Activated CD4-positive, alpha-beta T cell treated with anti-CD3 and anti-CD28 coated beads, Interleukin-10, Interleukin-2, amounts not matched to agents 100 ng/mL and 50 ng/mL, durations not matched to agents 16 hours and 8 hours (primary cell): ENCODE measurements at regions not wholly inside any gene's neighbourhood (a gene's known extent, or its start where the extent isn't known, plus 50 kb on each side); places are given as distances from the start of the nearest gene placed in this dataset.
"Not testable (repeated sequence)": the region's sequence is repeated elsewhere in the genome, so short reads cannot be mapped to it uniquely, and the experiment has no call there.

Experiments
- DNase-seq: peaks from one replicate; pipeline ENCODE4 v3.0.0-alpha.2; 2020

DNA sequence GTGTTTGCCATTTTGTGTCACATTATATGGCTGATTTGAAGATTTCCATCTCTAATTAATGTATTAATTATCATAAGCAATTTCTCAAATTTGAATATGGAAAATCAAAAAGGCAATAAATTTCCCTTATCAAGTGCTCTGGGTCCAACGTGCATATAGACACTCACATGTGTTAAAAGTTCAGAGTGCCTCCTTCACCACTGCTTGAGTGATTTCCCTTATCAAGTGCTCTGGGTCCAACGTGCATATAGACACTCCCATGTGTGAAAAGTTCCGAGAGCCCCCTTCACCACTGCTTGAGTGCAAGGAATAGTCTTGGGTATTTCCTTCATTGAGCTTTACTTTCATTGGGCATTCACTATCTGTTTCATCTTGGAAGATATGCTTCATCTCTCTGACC, 421.0 kb upstream of the ZNF717 start:
- no peak for DNase-seq

DNA sequence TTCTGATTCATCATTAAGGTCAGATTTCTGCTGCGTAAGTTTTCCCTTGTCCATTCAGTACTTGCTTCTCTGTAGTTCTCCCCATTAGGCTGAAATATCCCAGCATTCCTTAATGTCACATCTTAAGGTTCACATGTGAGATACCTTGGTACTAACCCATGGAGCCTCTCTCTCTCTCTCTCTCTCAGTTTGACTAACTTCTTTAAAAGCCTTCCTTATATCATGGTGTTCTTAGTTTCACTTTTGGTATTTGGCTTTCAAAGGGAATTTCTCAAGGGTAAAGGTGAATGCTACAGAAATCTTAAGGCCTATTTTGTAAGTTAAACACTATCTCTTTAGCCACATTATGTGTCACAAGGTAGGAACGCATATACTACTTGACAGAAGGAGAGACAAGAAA, 427.3 kb upstream of the ZNF717 start:
- no peak for DNase-seq

DNA sequence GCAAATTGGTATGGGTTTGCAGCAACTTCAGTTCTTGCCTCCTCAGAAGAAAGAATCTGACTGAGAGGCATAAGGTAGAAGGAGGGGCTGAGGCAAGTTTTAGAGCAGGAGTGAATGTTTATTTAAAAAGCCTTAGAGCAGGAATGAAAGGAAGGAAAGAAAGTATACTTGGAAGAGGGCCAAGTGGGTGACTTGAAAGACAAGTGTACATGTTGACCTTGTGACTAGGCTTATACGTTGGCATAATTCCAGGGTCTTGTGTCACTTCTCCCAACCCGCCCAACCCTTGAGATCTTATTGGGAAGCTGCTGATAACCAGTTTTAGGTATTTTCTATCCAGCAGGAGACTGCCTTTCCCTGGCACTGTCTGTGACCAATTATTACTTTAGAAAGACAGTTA, 436.9 kb upstream of the ZNF717 start:
- DNase-seq, result no peak

DNA sequence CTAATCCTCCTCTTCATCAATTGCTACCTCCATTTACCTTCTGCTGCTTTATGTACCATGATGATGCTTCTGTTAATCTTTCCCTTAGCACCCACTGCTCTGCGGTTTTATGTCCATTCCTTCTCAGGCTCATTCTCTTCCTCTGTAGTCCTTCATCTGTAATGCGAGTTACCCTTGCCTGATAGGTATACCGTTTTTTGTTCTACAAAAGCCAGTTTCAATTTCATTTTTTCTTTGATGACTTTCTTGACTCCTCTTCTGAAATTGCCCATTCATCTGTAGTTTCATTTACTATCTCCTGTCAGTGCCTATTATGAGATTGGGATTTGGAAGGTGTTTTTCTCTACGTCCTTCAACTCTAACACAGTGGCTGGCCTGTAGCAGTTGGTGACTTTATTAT, 445.9 kb upstream of the ZNF717 start:
- DNase-seq, result no peak

DNA sequence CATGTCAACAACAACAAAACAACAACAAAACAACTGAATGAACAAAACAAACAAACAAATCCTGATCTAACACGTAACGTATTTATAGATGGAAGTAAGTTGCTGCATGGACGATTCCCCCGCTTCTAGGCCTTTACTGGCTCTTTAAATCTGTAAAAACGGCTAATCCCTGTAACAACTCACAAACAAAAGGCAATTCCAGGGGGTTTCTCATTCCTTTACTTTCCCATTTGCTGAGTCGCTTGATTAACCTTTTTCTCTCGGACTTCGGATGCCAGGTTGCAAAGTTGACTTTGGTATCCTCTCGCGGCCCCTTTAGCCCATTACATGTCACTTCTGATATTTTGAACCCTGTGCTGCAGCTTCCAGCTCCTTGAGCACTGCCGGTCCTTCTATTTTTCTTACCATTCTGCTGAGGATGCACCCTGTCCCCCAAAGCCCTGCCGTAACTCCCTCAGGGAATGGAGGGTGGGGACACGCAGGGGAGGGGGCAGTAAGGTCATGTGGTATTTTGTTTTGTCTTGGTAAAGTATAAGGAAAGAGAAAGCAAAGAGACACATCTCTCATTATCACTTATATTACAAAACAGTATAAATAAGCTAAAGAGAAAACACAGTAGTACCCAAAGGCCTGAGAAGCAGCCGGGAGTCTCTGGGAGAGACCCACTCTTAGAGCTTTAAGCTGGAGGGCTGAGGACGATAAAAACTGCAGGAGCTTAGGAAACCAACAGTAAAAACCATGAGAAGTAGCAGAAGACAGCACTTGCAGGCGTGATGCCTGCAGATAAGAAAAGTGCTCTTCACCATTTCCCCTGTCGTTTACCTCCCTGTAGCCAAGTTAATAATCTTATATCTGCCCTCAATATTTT, 457.8 kb upstream of the ZNF717 start:
- DNase-seq, result no peak

DNA sequence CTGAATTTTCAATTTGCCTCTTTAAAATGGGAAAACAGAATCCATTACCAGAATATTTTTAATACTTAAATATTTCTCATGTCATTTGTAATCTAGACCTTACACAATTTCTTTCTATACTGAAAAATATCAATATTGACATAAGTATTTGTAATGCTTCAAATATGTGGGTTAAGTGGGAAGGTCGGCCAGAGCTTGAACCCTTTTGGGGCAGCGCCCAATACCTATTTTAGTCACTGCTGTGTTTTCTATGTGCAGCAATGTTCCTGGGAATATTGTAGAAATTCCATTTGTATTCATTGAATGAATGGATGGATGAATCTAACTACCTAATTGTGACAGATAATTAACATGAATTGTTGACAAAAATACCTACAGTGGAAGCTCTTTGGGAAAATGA, 459.7 kb upstream of the ZNF717 start:
- DNase-seq, result no peak

DNA sequence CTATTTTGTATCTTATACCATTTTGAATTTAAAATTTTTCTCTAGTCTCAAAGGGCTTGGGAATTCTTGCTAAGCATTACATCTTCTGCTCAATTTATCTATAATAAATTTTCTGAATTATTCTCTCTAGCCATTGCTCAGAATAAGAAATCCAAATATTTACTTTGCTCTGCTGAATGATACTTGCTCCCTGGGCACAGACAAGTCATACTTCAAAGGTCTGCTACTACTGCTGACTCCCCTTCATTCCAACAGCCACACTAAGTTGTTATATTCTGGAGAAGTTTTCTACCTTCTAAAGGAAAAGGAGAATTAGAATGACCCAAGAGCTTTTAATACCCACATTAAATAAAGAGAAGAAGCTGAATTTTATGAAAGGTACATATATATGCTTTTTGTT, 460.3 kb upstream of the ZNF717 start:
- DNase-seq, result no peak

DNA sequence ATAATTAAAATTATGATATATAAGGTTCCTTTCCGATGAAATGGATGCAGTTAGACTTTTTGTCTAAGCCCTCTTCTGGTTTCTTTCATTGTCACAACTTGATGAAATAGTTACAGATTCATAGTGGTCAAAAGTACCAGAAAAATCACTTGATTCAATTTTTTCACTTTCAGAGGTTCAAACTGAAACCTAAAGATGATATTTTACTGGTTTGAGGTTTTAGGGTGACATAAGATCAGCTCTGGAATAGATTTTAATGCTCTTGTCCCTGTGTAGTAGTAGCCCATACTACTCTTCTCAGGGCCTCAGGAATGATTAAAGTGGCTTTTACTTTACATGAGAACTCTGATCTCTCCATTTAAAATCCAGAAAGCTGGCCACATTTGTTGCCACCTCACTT, 479.1 kb upstream of the ZNF717 start:
- DNase-seq, result no peak

DNA sequence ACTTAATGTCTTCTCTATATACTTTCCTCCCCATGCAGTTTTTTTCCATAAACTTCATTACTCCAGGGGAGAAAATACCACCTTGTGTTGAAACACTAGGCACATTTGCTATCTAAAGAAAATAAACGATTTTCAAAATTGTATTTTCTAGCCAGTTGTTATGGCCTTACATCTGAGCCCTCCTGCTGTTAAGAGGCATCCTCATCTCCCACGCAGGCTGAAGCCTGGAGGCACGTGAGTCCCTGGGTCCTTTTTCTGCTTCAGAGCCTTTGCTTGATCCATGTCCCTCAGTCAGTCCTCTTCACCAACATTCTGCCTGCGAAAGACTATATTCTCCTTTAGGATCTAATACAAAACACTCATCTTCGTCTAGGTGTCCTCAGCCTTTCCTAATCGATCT, 479.6 kb upstream of the ZNF717 start:
- no peak for DNase-seq

DNA sequence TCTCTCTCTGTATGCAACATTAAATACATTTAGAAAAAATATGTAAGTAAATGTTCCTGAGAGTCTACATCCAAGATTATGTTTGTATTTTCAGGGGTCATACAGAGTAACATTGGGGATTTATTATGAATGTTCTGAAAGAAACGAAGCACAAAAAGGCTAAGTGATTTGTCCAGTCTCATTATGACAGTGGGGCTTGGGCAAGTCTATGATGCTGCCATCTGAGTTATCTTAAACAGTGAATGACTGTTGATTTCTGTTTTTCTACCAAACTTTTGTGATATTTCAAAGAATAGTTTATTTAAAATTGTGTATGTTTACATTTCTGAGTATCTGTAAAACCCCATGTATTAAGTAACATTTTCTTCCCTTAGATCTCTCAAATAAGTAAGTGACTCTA, 481.2 kb upstream of the ZNF717 start:
- no peak for DNase-seq

DNA sequence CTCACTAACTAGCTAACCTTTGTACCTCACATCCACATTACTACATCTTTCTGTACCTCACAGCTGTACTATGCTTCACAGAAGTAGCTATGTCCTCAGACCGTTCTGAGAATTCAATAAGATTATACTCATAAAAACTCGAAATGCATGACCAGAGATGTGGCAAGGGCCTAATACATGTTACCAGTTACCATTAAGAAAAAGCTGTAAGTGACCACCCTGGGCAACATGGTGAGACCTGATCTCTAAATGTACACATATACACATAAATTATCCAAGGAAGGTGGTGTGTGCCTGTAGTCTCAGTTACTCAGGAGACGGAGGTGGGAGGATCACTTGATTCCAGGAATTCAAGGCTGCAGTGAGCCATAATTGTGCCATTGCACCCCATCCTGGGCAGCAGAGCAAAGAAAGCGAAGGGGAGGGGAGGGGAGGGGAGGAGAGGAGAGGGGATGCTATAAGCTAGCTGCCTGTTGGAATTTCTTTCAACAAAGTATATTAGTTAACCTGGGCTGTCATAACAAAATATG, 482.6 kb upstream of the ZNF717 start:
- DNase-seq, result no peak

DNA sequence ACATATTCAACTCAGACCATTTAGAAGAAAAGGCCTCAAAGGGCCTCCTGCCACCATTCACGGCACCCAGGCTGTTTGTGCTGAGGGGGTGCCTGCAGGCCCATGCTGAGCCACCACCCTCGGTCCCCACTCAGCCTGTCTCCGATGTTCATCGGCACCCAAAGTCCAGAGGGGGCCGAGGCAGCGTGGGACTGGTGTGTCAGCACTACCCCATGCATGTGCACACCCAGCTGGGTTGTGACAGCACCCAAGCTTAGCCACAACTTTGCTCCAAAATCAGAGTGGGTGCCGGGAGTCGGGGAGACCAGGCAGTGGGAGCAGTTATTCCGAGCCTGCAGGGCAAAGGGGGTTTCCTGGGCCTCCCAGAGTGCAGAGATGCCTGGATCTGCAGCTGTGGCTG, 508.5 kb upstream of the ZNF717 start:
- DNase-seq, result no peak

DNA sequence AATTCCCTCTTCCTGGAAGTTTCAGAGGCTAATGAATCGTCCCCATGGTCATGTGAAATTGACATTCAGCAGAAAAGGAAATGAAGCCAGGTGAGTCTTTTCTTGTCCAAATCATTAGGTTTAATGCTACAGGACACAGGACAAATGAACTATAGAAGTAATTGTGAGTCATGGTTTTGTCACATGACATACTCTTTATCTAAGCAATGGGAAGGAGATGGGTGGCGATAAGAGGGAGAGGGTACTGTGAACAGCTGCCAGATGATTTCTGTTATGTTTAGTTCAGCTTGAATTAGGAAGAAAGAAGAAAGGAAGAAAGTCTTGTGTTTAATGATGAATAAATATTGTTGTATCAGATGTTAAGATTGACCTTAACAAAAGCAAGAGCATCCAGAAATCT, 515.4 kb upstream of the ZNF717 start:
- no peak for DNase-seq

DNA sequence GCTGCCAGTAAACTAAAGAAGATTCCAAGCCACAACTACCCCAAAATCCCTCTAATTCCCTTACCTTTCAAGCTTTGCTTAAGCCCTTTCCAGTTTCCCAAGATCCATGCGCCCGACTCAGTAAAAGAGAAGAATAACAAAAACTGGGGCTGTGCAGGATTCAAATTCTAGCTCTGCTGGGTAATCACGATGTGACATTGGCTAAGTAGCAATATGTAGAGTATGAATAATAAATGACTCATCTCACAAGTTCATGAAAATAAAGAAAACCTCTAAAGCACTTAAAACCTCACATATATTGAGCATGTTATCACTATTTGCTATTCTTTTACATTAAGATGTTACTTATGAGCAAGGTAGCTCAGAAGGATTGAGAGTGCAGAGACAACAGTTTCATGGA, 522.2 kb upstream of the ZNF717 start:
- no peak for DNase-seq

DNA sequence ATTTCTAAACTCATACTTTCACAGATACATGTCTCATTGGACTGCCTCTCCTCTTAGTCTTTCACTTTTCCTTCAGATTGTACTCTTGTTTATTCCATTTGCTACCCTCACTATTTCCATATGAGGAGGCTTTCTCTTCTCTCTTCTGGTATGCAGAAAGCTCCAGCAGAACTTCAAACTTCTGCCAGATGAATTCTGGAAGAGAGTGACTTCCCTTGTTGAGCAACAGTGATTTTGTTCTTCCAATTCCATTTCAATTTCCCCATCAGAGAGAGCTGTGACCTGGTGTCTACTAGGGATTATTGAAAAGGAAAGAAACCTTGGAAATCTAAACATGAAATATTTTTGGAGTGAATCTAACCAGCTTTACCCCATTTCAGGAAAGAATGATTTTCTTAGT, 523.2 kb upstream of the ZNF717 start:
- DNase-seq, result no peak

DNA sequence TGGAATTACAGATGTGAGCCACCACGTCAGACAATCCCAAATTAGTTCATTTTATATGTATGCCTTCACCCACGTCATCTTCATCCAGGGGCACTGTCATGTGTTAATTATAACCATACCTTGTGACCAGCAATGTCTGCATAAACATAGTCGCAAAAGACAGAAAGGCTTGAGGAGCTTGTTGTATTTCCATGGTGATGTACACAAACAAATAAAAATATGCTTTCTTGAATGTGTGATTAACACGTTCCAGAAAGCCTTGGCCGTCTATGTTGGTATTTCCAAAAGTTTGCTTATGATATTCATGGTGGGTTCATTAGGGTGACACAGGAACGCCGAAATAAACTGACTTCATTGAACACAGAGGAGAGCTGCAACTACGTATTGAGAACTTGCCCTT, 524.7 kb upstream of the ZNF717 start:
- no peak for DNase-seq

DNA sequence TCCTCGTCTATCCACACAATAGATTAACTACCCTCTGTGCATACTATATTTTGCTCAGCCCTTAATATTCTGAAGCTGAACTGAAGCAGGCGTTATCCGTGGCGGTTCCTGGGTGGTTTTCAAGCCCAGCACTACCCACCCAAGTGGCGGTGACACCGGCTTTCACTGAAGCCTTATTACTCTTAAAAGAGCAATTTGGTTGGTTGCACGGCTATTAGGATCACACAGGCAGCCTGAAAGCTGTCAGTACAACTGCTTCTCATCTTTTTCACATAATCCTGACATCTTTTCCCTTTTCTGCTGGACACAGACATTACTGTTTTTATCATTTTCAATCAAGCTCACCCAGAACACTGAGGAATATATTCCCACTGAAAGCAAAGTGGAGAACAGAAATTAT, 525.3 kb upstream of the ZNF717 start:
- DNase-seq, result no peak

DNA sequence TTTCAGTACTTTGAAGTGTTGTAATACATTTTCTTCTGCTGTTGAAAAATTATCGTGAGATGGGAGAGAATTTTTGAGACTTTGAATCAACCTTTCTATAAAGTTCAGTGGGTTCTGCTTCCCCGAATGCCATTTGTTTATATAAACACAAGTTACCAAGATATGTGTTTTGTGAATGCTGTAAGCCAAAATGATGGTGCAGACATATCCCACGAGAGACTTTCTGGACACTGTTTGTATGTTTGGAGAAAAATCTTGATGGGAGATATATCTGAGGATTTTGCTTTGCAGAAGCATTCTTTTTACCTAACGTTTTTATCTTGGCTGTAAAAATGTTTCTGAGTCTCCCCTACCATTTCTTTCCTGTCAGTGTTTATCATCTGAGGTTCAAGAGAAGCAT, 526.6 kb upstream of the ZNF717 start:
- DNase-seq, result no peak

DNA sequence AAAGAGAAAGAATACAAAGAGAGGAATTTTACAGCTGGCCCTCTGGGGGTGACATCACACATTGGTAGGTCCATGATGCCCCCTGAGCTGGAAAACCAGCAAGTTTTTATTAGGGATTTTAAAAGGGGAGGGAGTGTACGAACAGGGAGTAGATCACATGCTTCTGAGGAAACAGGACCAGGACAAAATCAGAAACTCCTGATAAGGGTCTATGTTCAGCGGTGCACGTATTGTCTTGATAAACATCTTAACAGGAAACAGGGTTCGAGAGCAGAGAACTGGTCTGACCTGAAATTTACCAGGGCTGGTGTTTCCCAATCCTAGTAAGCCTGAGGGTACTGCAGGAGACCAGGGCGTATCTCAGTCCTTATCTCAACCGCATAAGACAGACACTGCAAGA, 530.6 kb upstream of the ZNF717 start:
- not testable (repeated sequence) for DNase-seq

DNA sequence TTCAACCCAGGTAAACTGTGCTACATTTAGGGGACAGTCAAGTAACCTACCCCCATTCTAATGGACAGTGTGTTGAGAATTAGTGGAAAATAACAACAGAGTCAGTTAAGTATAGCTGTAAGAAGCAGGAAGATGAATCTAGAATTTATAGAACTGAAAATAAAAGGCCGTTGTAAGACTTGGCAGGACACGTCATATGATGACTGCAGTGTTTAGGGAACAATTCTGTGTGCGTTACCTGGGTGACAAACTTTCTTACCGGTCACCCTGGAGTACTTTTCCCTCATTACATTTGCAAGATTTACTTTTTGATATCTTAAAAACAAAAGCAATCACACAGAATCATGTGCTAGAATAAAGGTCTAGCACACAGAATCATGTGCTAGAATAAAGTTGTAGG, 536.3 kb upstream of the ZNF717 start:
- no peak for DNase-seq

DNA sequence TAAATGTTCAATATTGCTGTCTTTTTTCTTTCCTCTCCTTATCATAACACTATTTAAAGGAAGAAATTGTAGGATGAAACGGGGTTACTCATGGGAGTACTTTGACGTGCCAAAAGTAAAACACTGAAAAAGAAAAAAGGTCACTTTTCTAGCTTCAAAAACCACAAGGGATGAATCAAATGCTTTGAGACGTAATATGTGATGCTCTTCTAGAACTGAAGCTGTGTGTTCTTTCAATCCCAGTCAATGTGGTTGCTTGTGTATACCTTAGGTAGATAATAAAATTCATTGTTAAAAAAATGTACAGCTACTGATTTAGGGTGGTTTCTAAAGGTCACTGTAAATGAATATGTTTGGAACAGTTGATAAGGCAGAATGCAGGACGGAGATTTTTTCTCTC, 538.8 kb upstream of the ZNF717 start:
- no peak for DNase-seq

DNA sequence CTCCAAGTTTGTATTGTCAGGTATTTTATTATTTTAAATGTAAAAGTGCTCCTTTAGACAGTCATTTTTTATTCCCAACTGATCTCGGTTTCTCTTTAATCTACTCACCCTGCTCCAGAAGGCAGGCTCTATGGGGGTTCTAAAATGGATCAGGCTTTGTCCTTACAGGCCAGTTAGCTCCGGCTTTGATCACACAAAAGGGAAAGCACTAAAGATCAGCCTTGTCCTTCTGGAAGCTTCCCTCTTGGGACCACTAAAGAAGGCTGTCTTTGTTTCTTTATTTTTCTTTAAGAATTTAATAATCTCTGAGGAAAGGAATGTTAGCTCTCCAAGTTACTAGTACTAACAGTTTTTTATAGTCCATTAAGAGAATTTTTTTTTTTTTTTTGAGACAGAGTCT, 560.5 kb upstream of the ZNF717 start:
- no peak for DNase-seq

DNA sequence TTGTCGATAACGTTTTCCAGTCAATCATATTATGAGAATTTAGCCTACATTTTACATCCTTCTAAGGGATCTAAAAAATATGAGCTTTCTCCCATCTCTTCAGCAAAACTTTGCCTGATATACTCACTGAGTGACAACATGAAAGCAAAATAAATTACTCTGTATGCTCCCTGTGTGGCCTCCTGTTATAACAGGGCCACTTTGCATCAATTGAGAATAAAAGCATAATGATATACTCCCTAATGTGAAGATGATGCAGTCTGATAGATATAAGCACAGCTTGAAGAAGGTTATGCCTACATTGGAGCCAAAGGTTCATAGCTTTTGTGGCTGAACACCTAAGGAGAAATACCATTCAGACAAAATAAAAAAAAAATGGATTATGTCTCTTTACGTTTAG, 561.3 kb upstream of the ZNF717 start:
- no peak for DNase-seq

DNA sequence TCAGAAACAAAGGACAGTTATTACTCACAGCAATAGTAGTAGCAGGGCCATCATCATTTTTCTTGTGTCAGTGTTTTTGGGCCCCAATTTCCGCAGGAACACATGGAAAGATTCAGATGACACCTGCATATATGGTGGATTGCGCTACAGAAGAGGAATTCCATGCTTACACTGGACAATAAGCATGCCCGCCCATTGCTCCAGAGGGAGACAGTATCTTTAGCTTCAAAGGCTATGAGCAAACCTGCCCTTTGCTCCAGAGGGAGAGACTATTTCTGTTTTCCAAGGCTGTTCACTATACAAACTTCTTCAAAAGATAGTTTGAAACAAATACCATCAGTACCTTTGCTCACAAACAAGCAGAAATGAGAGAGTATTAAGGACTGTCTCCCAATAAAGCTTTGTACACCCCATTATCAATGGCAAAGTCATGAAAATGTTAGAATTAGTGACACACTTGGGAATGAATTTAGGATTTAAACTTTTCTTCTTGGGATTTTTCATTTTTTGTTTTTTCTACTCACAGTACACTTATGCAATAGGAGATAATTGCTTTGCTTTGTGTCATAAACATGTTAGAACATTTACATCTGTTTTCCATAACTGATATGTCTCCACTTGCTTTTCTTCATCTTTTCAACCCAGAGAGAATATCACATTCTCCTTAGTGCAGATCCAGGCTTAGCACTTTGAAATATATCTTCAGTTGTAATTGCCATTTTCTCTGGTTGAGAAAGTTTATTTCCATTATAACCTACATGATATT, 564.5 kb upstream of the ZNF717 start:
- no peak for DNase-seq
